C4-2B (cell line): ENCODE measurements at regions not wholly inside any gene's neighbourhood (a gene's known extent, or its start where the extent isn't known, plus 50 kb on each side); places are given as distances from the start of the nearest gene placed in this dataset.
A peak's percentile ranks its signal among the peaks of the same experiment; 100 is the strongest.
"Not testable (repeated sequence)": the region's sequence is repeated elsewhere in the genome, so short reads cannot be mapped to it uniquely, and the experiment has no call there.

Experiments
- H3K27ac ChIP-seq: fragments of 450-650 bp; 2 replicates; pipeline ENCODE4 v1.5.1; 2017
- ZFX ChIP-seq: fragments of 450-650 bp; IDR thresholded peaks from 2 replicates; pipeline ENCODE4 v1.6.1; 2017
- TF ChIP-seq, protein P1 (sequence below): fragments of 450-650 bp; conservative IDR thresholded peaks from 2 replicates; pipeline ENCODE4 v1.5.1; 2017; ENCODE audit warnings: mild to moderate bottlenecking

GRCh38 chr4:184960505-184960971, 57.8 kb upstream of the HELT start:
- H3K27ac ChIP-seq, result no peak overlapping the region

DNA sequence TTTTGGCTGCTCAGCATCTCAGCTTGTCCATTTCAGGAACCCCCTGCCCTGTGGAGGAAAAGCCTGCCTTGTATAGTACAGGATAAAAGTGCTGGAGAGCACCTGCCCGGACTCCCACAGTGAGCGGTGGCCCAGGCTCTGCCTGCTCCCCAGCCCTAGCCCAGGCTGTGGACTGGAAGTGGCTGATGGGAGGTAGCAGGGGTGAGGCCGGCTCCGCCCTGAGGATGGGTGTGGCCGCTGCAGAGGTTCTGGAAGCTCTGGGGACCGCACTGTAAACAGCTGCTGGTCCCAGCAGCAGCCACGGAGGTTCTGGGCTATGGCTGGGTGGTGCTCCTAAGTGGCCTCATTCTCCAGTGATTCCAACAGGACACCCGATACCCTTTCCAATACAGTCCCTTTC, 56.6 kb upstream of the HELT start:
- H3K27ac ChIP-seq, result no peak overlapping the region
- no peak for TF ChIP-seq ZFX
- TF ChIP-seq, protein P1, sequence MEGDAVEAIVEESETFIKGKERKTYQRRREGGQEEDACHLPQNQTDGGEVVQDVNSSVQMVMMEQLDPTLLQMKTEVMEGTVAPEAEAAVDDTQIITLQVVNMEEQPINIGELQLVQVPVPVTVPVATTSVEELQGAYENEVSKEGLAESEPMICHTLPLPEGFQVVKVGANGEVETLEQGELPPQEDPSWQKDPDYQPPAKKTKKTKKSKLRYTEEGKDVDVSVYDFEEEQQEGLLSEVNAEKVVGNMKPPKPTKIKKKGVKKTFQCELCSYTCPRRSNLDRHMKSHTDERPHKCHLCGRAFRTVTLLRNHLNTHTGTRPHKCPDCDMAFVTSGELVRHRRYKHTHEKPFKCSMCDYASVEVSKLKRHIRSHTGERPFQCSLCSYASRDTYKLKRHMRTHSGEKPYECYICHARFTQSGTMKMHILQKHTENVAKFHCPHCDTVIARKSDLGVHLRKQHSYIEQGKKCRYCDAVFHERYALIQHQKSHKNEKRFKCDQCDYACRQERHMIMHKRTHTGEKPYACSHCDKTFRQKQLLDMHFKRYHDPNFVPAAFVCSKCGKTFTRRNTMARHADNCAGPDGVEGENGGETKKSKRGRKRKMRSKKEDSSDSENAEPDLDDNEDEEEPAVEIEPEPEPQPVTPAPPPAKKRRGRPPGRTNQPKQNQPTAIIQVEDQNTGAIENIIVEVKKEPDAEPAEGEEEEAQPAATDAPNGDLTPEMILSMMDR, result no peak

More at GRCh38 chr4:184960505-184960971, 57.8 kb upstream of the HELT start:
- no peak for TF ChIP-seq ZFX
- TF ChIP-seq, protein P1, result no peak

DNA sequence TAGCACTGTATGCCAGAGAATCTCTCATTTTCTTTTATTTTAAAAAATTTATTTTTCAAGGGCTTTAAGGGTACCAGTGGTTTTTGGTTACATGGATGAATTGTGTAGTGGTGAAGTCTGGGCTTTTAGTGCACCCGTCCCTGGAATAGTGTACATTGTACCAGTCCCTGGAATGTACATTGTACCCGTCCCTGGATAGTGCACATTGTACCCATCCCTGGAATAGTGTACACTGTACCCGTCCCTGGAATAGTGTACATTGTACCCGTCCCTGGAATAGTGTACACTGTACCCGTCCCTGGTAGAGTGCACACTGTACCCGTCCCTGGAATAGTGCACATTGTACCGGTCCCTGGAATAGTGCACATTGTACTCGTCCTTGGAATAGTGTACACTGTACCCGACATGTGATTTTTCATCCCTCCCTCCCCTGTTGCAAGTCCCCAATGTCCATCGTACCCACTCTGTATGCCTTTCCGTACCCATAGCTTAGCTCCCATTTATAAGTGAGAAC, 56.1 kb upstream of the HELT start:
- TF ChIP-seq, protein P1, result no peak
- no peak for TF ChIP-seq ZFX
- no peak overlapping the region for H3K27ac ChIP-seq

GRCh38 chr4:184965230-184966050, 52.9 kb upstream of the HELT start:
- H3K27ac ChIP-seq, result not testable (repeated sequence)

GRCh38 chr4:184966051-184966691, 52.1 kb upstream of the HELT start:
- H3K27ac ChIP-seq, result not testable (repeated sequence)

GRCh38 chr4:184967699-184968098, 50.6 kb upstream of the HELT start:
- H3K27ac ChIP-seq, result not testable (repeated sequence)

DNA sequence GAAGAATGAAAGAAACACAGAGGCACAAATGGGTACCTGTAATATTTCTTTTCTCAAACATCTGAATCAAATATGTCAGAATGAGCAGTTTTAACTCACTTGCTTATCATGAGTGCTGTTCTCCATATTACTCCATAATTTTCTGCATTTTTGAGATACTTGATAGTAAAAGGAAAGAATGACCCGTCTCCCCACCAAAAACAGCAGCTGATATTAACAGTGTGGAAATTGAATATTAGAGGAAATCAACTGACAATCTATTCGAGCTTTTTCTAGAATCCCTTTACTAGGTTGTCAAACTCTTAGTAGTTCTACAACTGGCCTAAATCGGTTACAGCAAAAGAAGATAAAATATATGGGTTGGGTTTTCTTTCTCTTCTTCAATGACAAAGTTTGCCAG, 49.9 kb upstream of the HELT start:
- H3K27ac ChIP-seq, result peak overlapping the region; percentile 57
- TF ChIP-seq, protein P1, result no peak
- TF ChIP-seq ZFX, result no peak
